Caco-2 (cell line): ENCODE measurements at regions not wholly inside any gene's neighbourhood (a gene's known extent, or its start where the extent isn't known, plus 50 kb on each side); places are given as distances from the start of the nearest gene placed in this dataset.

Source experiments
- BruUV-seq: library from RNA; stranded (reverse); fragments of 400-500 nt; replicated peaks from 2 replicates; lab custom pipeline; 2021; lab: Mats Ljungman, UMichigan
- CTCF ChIA-PET: fragments of 300-600 bp; sonication (Branson Sonifier 250); formaldehyde crosslinking; loops from one replicate; lab custom pipeline; 2022; ENCODE audit warnings: antibody characterized with exemption; lab: Charles Lee
- POLR2A ChIA-PET: fragments of 300-600 bp; sonication (Branson Sonifier 250); formaldehyde crosslinking; loops from one replicate; lab custom pipeline; 2022; ENCODE audit warnings: antibody characterized with exemption; lab: Charles Lee
- DNase-seq, 2 experiments: peaks; one replicate each; pipeline versions ENCODE4 v3.0.0 to v3.0.0-alpha.2; 2020 to 2022
- H3K27me3 ChIP-seq: replicated peaks from 2 replicates; pipeline ENCODE4 v1.6.0; 2011; ENCODE audit warnings: low read length; ENCODE audit not compliant: control insufficient read depth, insufficient read depth
- H3K36me3 ChIP-seq: 2 replicates; pipeline ENCODE4 v1.5.1; 2011; ENCODE audit warnings: low read length; ENCODE audit not compliant: control insufficient read depth, insufficient read depth
- H3K4me1 ChIP-seq: fragments of 250-450 bp; sonication (Bioruptor Pico); 2 replicates; pipeline ENCODE4 v1.5.1; 2020; ENCODE audit warnings: mild to moderate bottlenecking
- H3K4me3 ChIP-seq: 2 replicates; pipeline ENCODE4 v1.5.1; 2011; ENCODE audit warnings: low read depth, mild to moderate bottlenecking, control low read depth, low read length
- H3K9me3 ChIP-seq: fragments of 250-450 bp; sonication (Bioruptor Pico); 2 replicates; pipeline ENCODE4 v1.5.1; 2020; ENCODE audit warnings: mild to moderate bottlenecking, moderate library complexity
- H3K27ac Mint-ChIP-seq: one replicate; pipeline ENCODE4 v1.8.0; 2022; ENCODE audit warnings: mixed read lengths; ENCODE audit not compliant: unreplicated experiment
- H3K27me3 Mint-ChIP-seq: one replicate; pipeline ENCODE4 v1.8.0; 2022; ENCODE audit warnings: mixed read lengths; ENCODE audit not compliant: insufficient read depth, unreplicated experiment
- H3K36me3 Mint-ChIP-seq: one replicate; pipeline ENCODE4 v1.8.0; 2022; ENCODE audit warnings: mild to moderate bottlenecking, mixed read lengths; ENCODE audit not compliant: insufficient read depth, unreplicated experiment
- H3K4me1 Mint-ChIP-seq: one replicate; pipeline ENCODE4 v1.8.0; 2022; ENCODE audit warnings: low read depth, mixed read lengths; ENCODE audit not compliant: unreplicated experiment
- H3K4me3 Mint-ChIP-seq: one replicate; pipeline ENCODE4 v1.8.0; 2022; ENCODE audit warnings: mild to moderate bottlenecking, moderate library complexity, mixed read lengths; ENCODE audit not compliant: unreplicated experiment
- H3K9me3 Mint-ChIP-seq: one replicate; pipeline ENCODE4 v1.8.0; 2022; ENCODE audit warnings: mixed read lengths; ENCODE audit not compliant: unreplicated experiment
- intact Hi-C: fragments of 100-400 bp; cut with micrococcal nuclease; formaldehyde crosslinking; loops from one replicate; pipeline ENCODE4 v1.10.0; 2022; ENCODE audit not compliant: unreplicated experiment
- TF ChIP-seq, protein P1 (sequence below), 2 experiments: fragments of 200-600 bp in 1 of 2; IDR thresholded peaks; 1 replicate in 1 of 2; 2 replicates in 1 of 2; pipeline versions ENCODE4 v1.5.1 to v1.8.0; 2011 to 2022; ENCODE audit warnings: antibody characterized with exemption in 1 of 2, control low read depth in 1 of 2, inconsistent platforms in 1 of 2, low read depth in 1 of 2, low read length in 1 of 2, mild to moderate bottlenecking in 1 of 2, moderate library complexity in 1 of 2; ENCODE audit not compliant: insufficient read depth in 1 of 2, severe bottlenecking in 1 of 2, unreplicated experiment in 1 of 2

- Histone ChIP-seq H3K4me3 (no peak overlapping the region), H3K4me1 (no peaks in the 10 kb centered on the region), H3K27me3 (no peaks in the 10 kb centered on the region), H3K36me3 (no peaks in the 10 kb centered on the region), H3K9me3 (no peaks in the 10 kb centered on the region)
- Mint-ChIP-seq H3K36me3 (no peaks in the 10 kb centered on the region), H3K4me1 (no peaks in the 10 kb centered on the region), H3K27me3 (no peaks in the 10 kb centered on the region), H3K9me3 (peaks cover 9% of the 10 kb centered on the region), H3K4me3 (no peak overlapping the region), H3K27ac (no peak overlapping the region)
- no peak for DNase-seq
- TF ChIP-seq, protein P1, sequence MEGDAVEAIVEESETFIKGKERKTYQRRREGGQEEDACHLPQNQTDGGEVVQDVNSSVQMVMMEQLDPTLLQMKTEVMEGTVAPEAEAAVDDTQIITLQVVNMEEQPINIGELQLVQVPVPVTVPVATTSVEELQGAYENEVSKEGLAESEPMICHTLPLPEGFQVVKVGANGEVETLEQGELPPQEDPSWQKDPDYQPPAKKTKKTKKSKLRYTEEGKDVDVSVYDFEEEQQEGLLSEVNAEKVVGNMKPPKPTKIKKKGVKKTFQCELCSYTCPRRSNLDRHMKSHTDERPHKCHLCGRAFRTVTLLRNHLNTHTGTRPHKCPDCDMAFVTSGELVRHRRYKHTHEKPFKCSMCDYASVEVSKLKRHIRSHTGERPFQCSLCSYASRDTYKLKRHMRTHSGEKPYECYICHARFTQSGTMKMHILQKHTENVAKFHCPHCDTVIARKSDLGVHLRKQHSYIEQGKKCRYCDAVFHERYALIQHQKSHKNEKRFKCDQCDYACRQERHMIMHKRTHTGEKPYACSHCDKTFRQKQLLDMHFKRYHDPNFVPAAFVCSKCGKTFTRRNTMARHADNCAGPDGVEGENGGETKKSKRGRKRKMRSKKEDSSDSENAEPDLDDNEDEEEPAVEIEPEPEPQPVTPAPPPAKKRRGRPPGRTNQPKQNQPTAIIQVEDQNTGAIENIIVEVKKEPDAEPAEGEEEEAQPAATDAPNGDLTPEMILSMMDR (IDR thresholded peaks at IDR 0.05; ENCODE audit: insufficient read depth in 1 of 2, low read depth in 1 of 2, low read length in 1 of 2, severe bottlenecking in 1 of 2, unreplicated experiment in 1 of 2) = no peak
- CTCF ChIA-PET = no interaction called here
- intact Hi-C loops = no loop called here
- POLR2A ChIA-PET = no interaction called here
- BruUV-seq = no TSS peak
These were observed 357.4 kb downstream of the MLLT3 start for GRCh38 chr9:20264896-20265295.

- Histone ChIP-seq H3K9me3 (no peaks in the 10 kb centered on the region), H3K4me1 (no peaks in the 10 kb centered on the region), H3K27me3 (no peaks in the 10 kb centered on the region), H3K36me3 (no peaks in the 10 kb centered on the region), H3K4me3 (no peak overlapping the region)
- Mint-ChIP-seq H3K9me3 (peaks cover 9% of the 10 kb centered on the region), H3K36me3 (no peaks in the 10 kb centered on the region), H3K27ac (no peak overlapping the region), H3K4me3 (no peak overlapping the region), H3K4me1 (no peaks in the 10 kb centered on the region), H3K27me3 (no peaks in the 10 kb centered on the region)
- BruUV-seq = no TSS peak
- POLR2A ChIA-PET = no interaction called here
- no peak for DNase-seq
- CTCF ChIA-PET = no interaction called here
- TF ChIP-seq, protein P1 (IDR thresholded peaks at IDR 0.05; ENCODE audit: insufficient read depth in 1 of 2, low read depth in 1 of 2, low read length in 1 of 2, severe bottlenecking in 1 of 2, unreplicated experiment in 1 of 2) = no peak
- intact Hi-C loops = no loop called here
These were observed 359.7 kb downstream of the MLLT3 start for GRCh38 chr9:20262611-20263010.

- Histone ChIP-seq H3K4me3 (no peak overlapping the region), H3K27me3 (no peaks in the 10 kb centered on the region), H3K9me3 (no peaks in the 10 kb centered on the region), H3K36me3 (no peaks in the 10 kb centered on the region), H3K4me1 (no peaks in the 10 kb centered on the region)
- Mint-ChIP-seq H3K4me1 (no peaks in the 10 kb centered on the region), H3K27ac (no peak overlapping the region), H3K36me3 (no peaks in the 10 kb centered on the region), H3K9me3 (no peaks in the 10 kb centered on the region), H3K4me3 (no peak overlapping the region), H3K27me3 (no peaks in the 10 kb centered on the region)
- no TSS peak for BruUV-seq
- TF ChIP-seq, protein P1 (IDR thresholded peaks at IDR 0.05; ENCODE audit: insufficient read depth in 1 of 2, low read depth in 1 of 2, low read length in 1 of 2, severe bottlenecking in 1 of 2, unreplicated experiment in 1 of 2) = no peak
- CTCF ChIA-PET = no interaction called here
- DNase-seq = no peak
- POLR2A ChIA-PET = no interaction called here
- intact Hi-C loops = no loop called here
These were observed 365.9 kb downstream of the MLLT3 start for GRCh38 chr9:20256284-20256948.
